GM12873 (cell line): ENCODE measurements at regions not wholly inside any gene's neighbourhood (a gene's known extent, or its start where the extent isn't known, plus 50 kb on each side); places are given as distances from the start of the nearest gene placed in this dataset.

Experiments
- CTCF ChIP-seq: IDR thresholded peaks from 2 replicates; pipeline ENCODE4 v1.5.1; 2012; ENCODE audit warnings: low read depth, mild to moderate bottlenecking, moderate library complexity, low read length, control low read depth; ENCODE audit not compliant: insufficient read depth; ENCODE audit errors: missing control alignments

- TF ChIP-seq CTCF: no peak
These were observed 217.0 kb downstream of the CMPK2 start for GRCh38 chr2:6648596-6649247.

- TF ChIP-seq CTCF: no peak
These were observed 215.4 kb downstream of the CMPK2 start for GRCh38 chr2:6650311-6650710.

- no peak for TF ChIP-seq CTCF
These were observed 213.5 kb downstream of the CMPK2 start for GRCh38 chr2:6652251-6652650.

GRCh38 chr2:6653281-6653750 is 212.4 kb downstream of the CMPK2 start:
- TF ChIP-seq CTCF: no peak

- no peak for TF ChIP-seq CTCF
These were observed 211.4 kb downstream of the CMPK2 start for GRCh38 chr2:6654279-6654678.

- no peak for TF ChIP-seq CTCF
These were observed 209.1 kb downstream of the CMPK2 start for GRCh38 chr2:6656633-6657032.

GRCh38 chr2:6657136-6657535 is 208.6 kb downstream of the CMPK2 start:
- TF ChIP-seq CTCF: no peak
